ENCODE measurements at regions not wholly inside any gene's neighbourhood (a gene's known extent, or its start where the extent isn't known, plus 50 kb on each side); places are given as distances from the start of the nearest gene placed in this dataset.

- TF ChIP-seq CTCF (IDR thresholded peaks at IDR 0.05; ENCODE audit: low read depth, low read length), result no peak
- H3K4me3 ChIP-seq (replicated peaks in 1 of 2; ENCODE audit: low read depth in 2 of 2, low read length in 2 of 2), result no peak overlapping the region
- DNase-seq (ENCODE audit: low read depth in 2 of 2), result no peak
These were observed 127.6 kb upstream of the RASGRP1 start for GRCh38 chr15:38691965-38692788.

GRCh38 chr15:38692789-38693062 lies 128.1 kb upstream of the RASGRP1 start:
- DNase-seq (ENCODE audit: low read depth in 2 of 2), result no peak
- no peak overlapping the region for H3K4me3 ChIP-seq (replicated peaks in 1 of 2; ENCODE audit: low read depth in 2 of 2, low read length in 2 of 2)
- no peak for TF ChIP-seq CTCF (IDR thresholded peaks at IDR 0.05; ENCODE audit: low read depth, low read length)

GRCh38 chr15:38695249-38696108 lies 130.9 kb upstream of the RASGRP1 start:
- no peak for DNase-seq (ENCODE audit: low read depth in 2 of 2)
- no peak for TF ChIP-seq CTCF (IDR thresholded peaks at IDR 0.05; ENCODE audit: low read depth, low read length)
- H3K4me3 ChIP-seq (replicated peaks in 1 of 2; ENCODE audit: low read depth in 2 of 2, low read length in 2 of 2), result no peak overlapping the region

- peak in 1 of 2 donors; percentile 36 for DNase-seq (ENCODE audit: low read depth in 2 of 2)
- TF ChIP-seq CTCF (IDR thresholded peaks at IDR 0.05; ENCODE audit: low read depth, low read length), result no peak
These were observed 131.6 kb upstream of the RASGRP1 start for GRCh38 chr15:38696109-38696727.

GRCh38 chr15:38696790-38697495 lies 132.3 kb upstream of the RASGRP1 start:
- no peak for DNase-seq (ENCODE audit: low read depth in 2 of 2)
- no peak overlapping the region for H3K4me3 ChIP-seq (replicated peaks in 1 of 2; ENCODE audit: low read depth in 2 of 2, low read length in 2 of 2)
- TF ChIP-seq CTCF (IDR thresholded peaks at IDR 0.05; ENCODE audit: low read depth, low read length), result no peak

More at GRCh38 chr15:38696109-38696727, 131.6 kb upstream of the RASGRP1 start:
- H3K4me3 ChIP-seq (replicated peaks in 1 of 2; ENCODE audit: low read depth in 2 of 2, low read length in 2 of 2), result no peak overlapping the region

GRCh38 chr15:38698254-38698653 lies 133.6 kb upstream of the RASGRP1 start:
- no peak for TF ChIP-seq CTCF (IDR thresholded peaks at IDR 0.05; ENCODE audit: low read depth, low read length)
- no peak for DNase-seq (ENCODE audit: low read depth in 2 of 2)
- H3K4me3 ChIP-seq (replicated peaks in 1 of 2; ENCODE audit: low read depth in 2 of 2, low read length in 2 of 2), result no peak overlapping the region

All from cardiac fibroblast (primary cell).